GM19025 (cell line): ENCODE measurements at regions not wholly inside any gene's neighbourhood (a gene's known extent, or its start where the extent isn't known, plus 50 kb on each side); places are given as distances from the start of the nearest gene placed in this dataset.

Experiments
- ATAC-seq: cut with Tn5 transposase; IDR thresholded peaks from one replicate; pipeline ENCODE4 v1.9.1; 2021; ENCODE audit warnings: mild to moderate bottlenecking, low read depth, moderate library complexity; ENCODE audit not compliant: unreplicated experiment

DNA sequence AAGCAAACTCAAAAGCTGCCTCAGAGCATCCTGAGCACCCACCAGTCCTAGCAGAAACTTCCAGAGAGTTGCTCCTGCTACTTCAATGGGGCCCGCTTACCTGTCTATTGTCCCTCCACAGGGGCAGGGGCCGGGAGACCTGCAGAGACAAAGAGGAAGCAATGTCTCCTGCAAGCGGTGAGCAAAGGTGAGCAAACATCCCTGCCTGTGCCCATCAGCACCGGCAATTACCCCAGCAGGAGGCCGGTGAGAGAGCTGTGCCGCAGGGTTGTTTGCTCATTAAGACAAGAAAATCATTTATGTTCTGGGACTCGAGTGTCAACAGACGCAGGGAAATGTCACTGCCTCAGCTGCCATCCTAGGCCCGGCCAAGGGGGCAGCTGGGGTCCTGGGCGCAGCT is 53.8 kb upstream of the TARDBP start:
- no peak for ATAC-seq

DNA sequence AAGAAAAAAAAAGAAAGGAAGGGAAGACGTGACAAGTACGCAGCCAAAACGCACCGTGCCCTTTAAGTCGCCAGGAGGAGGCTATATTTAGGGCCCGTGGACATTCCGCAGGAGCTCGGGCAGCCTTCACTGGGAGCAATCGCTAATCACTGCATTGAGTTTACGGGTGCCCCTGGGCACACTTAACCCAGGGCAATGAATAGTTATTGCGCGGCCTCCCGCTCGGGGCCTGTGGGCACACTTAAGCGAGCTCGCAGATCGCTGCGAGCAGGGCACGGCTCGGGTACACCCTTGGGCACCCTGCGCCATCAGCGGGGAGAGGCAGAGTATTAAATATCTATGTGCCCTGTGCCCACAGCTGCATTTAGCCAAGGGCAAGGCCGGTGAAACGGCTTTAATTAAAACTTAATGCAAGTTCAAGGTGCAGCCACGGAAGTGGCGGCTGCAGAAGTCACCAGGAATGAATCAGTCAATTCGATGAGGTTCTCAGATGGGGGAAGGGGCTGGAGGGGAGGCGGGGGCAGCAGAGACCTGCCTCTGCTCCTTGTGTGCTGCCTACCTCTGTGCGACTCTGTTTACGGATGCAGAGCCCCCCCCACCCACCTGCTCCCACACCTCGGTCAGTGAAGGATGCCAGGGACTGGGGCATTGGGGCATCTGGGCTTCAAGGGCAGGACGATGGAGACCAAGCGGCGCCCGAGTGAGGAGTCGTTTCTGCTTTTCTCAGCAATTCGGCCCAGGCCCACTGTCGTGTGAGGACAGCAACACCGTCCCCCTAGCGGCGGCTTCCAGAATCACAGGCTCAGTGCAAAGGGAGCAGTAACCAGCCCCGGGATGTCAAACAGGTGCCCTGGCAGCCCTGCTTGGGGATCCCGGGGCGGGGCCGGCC is 51.8 kb upstream of the TARDBP start:
- no peak for ATAC-seq

DNA sequence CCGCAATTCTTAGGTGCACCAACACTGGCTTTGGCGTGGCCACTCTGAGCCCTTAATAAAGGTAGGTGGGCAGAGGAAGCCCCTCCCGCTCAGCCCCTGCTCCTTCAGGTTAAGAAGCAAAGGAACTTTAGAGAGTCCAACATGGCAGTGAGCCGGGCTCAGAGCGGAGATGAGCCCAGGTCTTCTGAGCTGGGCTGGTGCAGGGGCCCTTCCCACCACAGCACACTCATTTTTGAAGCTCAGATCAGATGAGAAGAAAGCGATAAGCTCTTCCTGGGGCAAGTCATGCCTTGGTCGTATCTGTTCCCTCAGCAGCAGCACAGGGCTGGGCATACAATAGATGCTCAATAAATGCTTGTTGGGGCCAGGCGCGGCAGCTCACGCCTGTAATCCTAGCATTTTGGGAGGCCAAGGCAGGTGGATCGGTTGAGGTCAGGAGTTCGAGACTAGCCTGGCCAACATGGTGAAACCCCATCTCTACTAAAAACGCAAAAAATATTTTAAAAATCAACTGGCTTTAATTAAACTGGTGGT is 51.1 kb upstream of the TARDBP start:
- ATAC-seq: no peak

DNA sequence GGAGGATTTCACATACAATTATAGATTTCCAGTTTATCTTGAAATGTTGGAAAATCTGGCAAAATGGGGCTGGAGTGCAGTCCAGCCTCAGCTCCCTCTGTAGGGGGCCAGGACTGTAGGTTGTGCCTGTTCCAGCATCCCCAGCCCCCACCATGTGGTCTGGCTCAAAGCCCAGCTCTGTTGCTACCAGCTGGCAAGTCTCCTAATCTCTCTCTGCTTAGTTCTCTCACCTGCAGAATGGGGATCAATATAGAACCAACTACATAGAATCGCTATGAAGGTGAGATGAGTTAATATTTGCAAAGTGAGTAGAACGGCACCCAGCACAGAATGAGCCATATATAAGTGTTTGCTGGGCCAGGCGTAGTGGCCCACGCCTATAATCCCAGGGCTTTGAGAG is 50.0 kb upstream of the TARDBP start:
- ATAC-seq: no peak
